ENCODE measurements at regions not wholly inside any gene's neighbourhood (a gene's known extent, or its start where the extent isn't known, plus 50 kb on each side); places are given as distances from the start of the nearest gene placed in this dataset.

DNA sequence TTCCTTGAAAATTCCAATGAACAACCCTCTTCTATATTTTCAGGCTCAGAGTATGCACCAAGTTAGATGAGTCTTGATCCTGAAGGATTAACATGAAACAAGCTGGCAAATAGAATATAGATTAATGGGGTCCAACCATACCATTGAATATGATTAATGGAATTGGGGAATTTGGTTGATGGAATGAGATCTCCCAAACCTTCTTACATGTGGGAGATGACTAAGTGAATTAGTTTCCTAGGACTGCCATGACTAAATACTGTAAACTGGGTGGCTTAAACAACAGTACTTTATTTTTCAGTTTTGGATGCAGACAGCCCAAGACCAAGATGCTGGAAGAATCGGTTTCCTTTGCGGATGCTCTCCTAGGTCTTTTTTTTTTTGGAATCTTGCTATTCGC is 347.0 kb downstream of the QKI start:
- H3K4me3 Mint-ChIP-seq (ENCODE audit: unreplicated experiment): no peak overlapping the region
- no peaks in the 10 kb centered on the region for H3K9me3 Mint-ChIP-seq (ENCODE audit: low read depth)
- no peak overlapping the region for H3K27ac Mint-ChIP-seq (ENCODE audit: unreplicated experiment)
- no peak for DNase-seq (ENCODE audit: low spot score)
- H3K4me1 Mint-ChIP-seq (ENCODE audit: low read depth): peaks cover 26% of the 10 kb centered on the region
- no peaks in the 10 kb centered on the region for H3K36me3 Mint-ChIP-seq (ENCODE audit: low read depth)
- TF ChIP-seq, protein P1, sequence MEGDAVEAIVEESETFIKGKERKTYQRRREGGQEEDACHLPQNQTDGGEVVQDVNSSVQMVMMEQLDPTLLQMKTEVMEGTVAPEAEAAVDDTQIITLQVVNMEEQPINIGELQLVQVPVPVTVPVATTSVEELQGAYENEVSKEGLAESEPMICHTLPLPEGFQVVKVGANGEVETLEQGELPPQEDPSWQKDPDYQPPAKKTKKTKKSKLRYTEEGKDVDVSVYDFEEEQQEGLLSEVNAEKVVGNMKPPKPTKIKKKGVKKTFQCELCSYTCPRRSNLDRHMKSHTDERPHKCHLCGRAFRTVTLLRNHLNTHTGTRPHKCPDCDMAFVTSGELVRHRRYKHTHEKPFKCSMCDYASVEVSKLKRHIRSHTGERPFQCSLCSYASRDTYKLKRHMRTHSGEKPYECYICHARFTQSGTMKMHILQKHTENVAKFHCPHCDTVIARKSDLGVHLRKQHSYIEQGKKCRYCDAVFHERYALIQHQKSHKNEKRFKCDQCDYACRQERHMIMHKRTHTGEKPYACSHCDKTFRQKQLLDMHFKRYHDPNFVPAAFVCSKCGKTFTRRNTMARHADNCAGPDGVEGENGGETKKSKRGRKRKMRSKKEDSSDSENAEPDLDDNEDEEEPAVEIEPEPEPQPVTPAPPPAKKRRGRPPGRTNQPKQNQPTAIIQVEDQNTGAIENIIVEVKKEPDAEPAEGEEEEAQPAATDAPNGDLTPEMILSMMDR (IDR thresholded peaks at IDR 0.05): no peak
- H3K27me3 Mint-ChIP-seq (ENCODE audit: low read depth): no peaks in the 10 kb centered on the region

DNA sequence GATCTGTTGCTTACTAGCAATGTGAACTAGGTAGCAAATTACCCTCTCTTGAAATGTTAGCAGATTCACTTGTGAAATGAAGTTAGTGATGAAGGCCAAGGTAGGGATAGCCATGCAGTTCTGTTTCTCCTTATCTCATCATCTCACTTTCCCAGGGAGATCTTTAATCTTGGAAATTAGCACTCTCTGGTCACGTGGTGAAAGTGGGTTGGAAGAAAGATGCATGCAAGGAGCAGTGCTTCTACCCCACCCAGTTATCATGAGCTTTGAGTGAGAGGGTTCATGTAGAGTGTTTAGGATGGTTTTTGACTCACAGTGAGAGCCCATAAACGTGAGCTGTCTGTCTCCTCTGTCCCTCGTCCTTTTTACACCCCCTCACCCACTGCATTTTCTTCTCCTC is 346.3 kb downstream of the QKI start:
- Mint-ChIP-seq H3K9me3 (ENCODE audit: low read depth) (no peaks in the 10 kb centered on the region), H3K36me3 (ENCODE audit: low read depth) (no peaks in the 10 kb centered on the region), H3K27me3 (ENCODE audit: low read depth) (no peaks in the 10 kb centered on the region), H3K4me1 (ENCODE audit: low read depth) (peaks cover 30% of the 10 kb centered on the region), H3K27ac (ENCODE audit: unreplicated experiment) (no peak overlapping the region), H3K4me3 (ENCODE audit: unreplicated experiment) (no peak overlapping the region)
- DNase-seq (ENCODE audit: low spot score): no peak
- TF ChIP-seq, protein P1 (IDR thresholded peaks at IDR 0.05): no peak

DNA sequence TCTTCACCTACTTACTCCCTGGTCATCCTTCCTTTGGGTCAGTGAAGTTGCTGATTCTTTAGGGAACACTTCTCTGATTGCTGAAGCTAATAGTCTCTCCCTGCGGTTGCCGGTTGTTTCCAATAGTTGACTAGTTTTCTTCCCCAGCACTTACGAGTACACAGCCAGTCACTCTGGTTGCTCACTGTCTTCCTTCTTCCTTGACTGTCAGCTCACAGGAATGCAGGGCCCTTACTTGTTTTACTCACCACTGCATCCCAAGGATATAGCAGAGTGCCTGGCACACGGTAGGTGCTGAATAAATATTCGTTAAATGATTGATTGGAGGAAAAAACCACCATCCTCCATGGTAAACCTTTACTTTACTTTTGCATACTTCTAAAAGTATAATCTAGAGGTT is 345.0 kb downstream of the QKI start:
- Mint-ChIP-seq H3K4me1 (ENCODE audit: low read depth) (peaks cover 21% of the 10 kb centered on the region), H3K4me3 (ENCODE audit: unreplicated experiment) (no peak overlapping the region), H3K36me3 (ENCODE audit: low read depth) (no peaks in the 10 kb centered on the region), H3K27me3 (ENCODE audit: low read depth) (no peaks in the 10 kb centered on the region), H3K27ac (ENCODE audit: unreplicated experiment) (no peak overlapping the region), H3K9me3 (ENCODE audit: low read depth) (no peaks in the 10 kb centered on the region)
- no peak for DNase-seq (ENCODE audit: low spot score)
- TF ChIP-seq, protein P1 (IDR thresholded peaks at IDR 0.05): no peak

DNA sequence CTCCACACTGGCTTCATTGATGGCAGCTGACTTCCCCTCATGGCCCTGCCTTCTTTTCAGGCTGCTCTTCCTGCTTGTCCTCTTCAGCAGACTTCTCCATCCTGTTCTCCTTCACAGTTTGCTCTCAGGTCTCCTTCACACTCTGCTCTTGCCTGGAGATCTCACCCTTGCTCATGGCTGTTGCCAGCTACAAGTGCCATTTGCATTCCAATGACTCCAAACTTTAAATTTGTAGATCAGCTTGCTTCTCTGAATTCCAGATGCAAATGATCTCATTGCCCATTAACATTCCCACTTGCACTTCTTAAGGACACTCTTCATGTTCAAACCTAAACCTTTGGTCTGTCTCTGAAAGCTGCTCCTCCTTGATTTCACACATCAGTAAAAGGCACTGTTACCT is 343.0 kb downstream of the QKI start:
- Mint-ChIP-seq H3K9me3 (ENCODE audit: low read depth) (no peaks in the 10 kb centered on the region), H3K4me3 (ENCODE audit: unreplicated experiment) (no peak overlapping the region), H3K36me3 (ENCODE audit: low read depth) (peaks cover 2% of the 10 kb centered on the region), H3K4me1 (ENCODE audit: low read depth) (peaks cover 12% of the 10 kb centered on the region), H3K27ac (ENCODE audit: unreplicated experiment) (no peak overlapping the region), H3K27me3 (ENCODE audit: low read depth) (no peaks in the 10 kb centered on the region)
- no peak for DNase-seq (ENCODE audit: low spot score)
- TF ChIP-seq, protein P1 (IDR thresholded peaks at IDR 0.05): no peak

DNA sequence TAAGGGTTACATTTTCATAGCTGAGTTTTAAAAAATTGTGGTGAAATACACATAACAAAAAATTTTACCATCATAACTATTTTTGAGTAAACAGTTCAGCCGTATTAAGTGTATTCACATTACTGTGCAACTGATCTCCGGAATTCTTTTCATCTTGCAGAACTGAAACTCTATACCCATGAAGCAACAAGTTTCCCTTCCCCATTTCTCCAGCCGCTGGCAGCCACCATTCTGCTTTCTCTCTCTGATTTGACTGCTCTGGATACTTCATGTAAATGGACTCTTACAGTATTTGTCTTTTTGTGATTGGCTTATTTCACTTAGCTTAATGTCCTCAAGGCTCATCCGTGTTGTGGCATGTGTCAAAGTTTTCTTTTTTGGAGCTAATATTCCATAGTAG is 341.6 kb downstream of the QKI start:
- H3K27ac Mint-ChIP-seq (ENCODE audit: unreplicated experiment): no peak overlapping the region
- no peaks in the 10 kb centered on the region for H3K27me3 Mint-ChIP-seq (ENCODE audit: low read depth)
- H3K4me3 Mint-ChIP-seq (ENCODE audit: unreplicated experiment): no peak overlapping the region
- no peaks in the 10 kb centered on the region for H3K9me3 Mint-ChIP-seq (ENCODE audit: low read depth)
- no peak for DNase-seq (ENCODE audit: low spot score)
- H3K36me3 Mint-ChIP-seq (ENCODE audit: low read depth): peaks cover 4% of the 10 kb centered on the region
- TF ChIP-seq, protein P1 (IDR thresholded peaks at IDR 0.05): no peak
- peaks cover 12% of the 10 kb centered on the region for H3K4me1 Mint-ChIP-seq (ENCODE audit: low read depth)
